ENCODE measurements at regions not wholly inside any gene's neighbourhood (a gene's known extent, or its start where the extent isn't known, plus 50 kb on each side); places are given as distances from the start of the nearest gene placed in this dataset.

GRCh38 chr2:102895376-102895775 lies 133.5 kb downstream of the TMEM182 start:
- TF ChIP-seq, protein P1, sequence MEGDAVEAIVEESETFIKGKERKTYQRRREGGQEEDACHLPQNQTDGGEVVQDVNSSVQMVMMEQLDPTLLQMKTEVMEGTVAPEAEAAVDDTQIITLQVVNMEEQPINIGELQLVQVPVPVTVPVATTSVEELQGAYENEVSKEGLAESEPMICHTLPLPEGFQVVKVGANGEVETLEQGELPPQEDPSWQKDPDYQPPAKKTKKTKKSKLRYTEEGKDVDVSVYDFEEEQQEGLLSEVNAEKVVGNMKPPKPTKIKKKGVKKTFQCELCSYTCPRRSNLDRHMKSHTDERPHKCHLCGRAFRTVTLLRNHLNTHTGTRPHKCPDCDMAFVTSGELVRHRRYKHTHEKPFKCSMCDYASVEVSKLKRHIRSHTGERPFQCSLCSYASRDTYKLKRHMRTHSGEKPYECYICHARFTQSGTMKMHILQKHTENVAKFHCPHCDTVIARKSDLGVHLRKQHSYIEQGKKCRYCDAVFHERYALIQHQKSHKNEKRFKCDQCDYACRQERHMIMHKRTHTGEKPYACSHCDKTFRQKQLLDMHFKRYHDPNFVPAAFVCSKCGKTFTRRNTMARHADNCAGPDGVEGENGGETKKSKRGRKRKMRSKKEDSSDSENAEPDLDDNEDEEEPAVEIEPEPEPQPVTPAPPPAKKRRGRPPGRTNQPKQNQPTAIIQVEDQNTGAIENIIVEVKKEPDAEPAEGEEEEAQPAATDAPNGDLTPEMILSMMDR (IDR thresholded peaks at IDR 0.05), result no peak
- TF ChIP-seq FOXP1 (CRISPR knock-in tag; IDR thresholded peaks at IDR 0.05; ENCODE audit: borderline replicate concordance), result no peak
- no peak for TF ChIP-seq NR2C2 (CRISPR knock-in tag; IDR thresholded peaks at IDR 0.05)

All from WTC11 (cell line).